IMR-90 (cell line): ENCODE measurements at regions not wholly inside any gene's neighbourhood (a gene's known extent, or its start where the extent isn't known, plus 50 kb on each side); places are given as distances from the start of the nearest gene placed in this dataset.

Experiments used
- ATAC-seq: fragments of 200-7000 bp; cut with Tn5 transposase; 2 replicates; pipeline ENCODE4 v1.9.1; 2020; ENCODE audit warnings: low read depth, mild to moderate bottlenecking, moderate library complexity
- BruUV-seq: library from RNA; stranded (reverse); fragments of 400-500 nt; replicated peaks from 2 replicates; lab custom pipeline; 2021; lab: Mats Ljungman, UMichigan
- CTCF ChIA-PET: fragments of 300-600 bp; formaldehyde crosslinking; extraction: SDS; loops from one replicate; lab custom pipeline; 2021; ENCODE audit warnings: antibody characterized with exemption; lab: Yijun Ruan, JAX
- POLR2A ChIA-PET: fragments of 300-600 bp; sonication (Branson Sonifier 250); formaldehyde crosslinking; loops from one replicate; lab custom pipeline; 2022; ENCODE audit warnings: antibody characterized with exemption; ENCODE audit not compliant: unreplicated experiment; lab: Charles Lee
- DNase-seq: peaks from one replicate; pipeline ENCODE4 v3.0.0; 2013
- H2AFZ ChIP-seq: replicated peaks from 2 replicates; pipeline ENCODE3; 2013; ENCODE audit warnings: low read length, mild to moderate bottlenecking; ENCODE audit not compliant: poor library complexity
- H2AK5ac ChIP-seq: 2 replicates; pipeline ENCODE4 v1.6.1; 2013; ENCODE audit warnings: low read depth, low read length, inconsistent platforms
- H2AK9ac ChIP-seq: replicated peaks from 2 replicates; pipeline ENCODE3; 2013; ENCODE audit warnings: mild to moderate bottlenecking, low read depth, low read length, moderate library complexity; ENCODE audit not compliant: poor library complexity
- H2BK120ac ChIP-seq: 2 replicates; pipeline ENCODE4 v1.6.1; 2013; ENCODE audit warnings: low read depth, low read length, inconsistent platforms
- H2BK15ac ChIP-seq: 3 replicates; pipeline ENCODE4 v1.6.1; 2013; ENCODE audit warnings: low read depth, low read length, inconsistent platforms
- H2BK20ac ChIP-seq: 2 replicates; pipeline ENCODE4 v1.6.1; 2013; ENCODE audit warnings: low read depth, mild to moderate bottlenecking, inconsistent platforms, low read length, moderate library complexity
- H2BK5ac ChIP-seq: 2 replicates; pipeline ENCODE4 v1.6.1; 2013; ENCODE audit warnings: mild to moderate bottlenecking, low read depth, low read length, inconsistent platforms; ENCODE audit not compliant: poor library complexity, severe bottlenecking
- H3K14ac ChIP-seq: replicated peaks from 2 replicates; pipeline ENCODE4 v1.6.1; 2013; ENCODE audit warnings: low read depth, low read length, inconsistent platforms
- H3K18ac ChIP-seq: 2 replicates; pipeline ENCODE4 v1.6.1; 2013; ENCODE audit warnings: low read depth, low read length, control low read depth
- H3K23ac ChIP-seq: 2 replicates; pipeline ENCODE4 v1.6.1; 2013; ENCODE audit warnings: low read depth, low read length, inconsistent platforms
- H3K27ac ChIP-seq: 2 replicates; pipeline ENCODE4 v1.5.1; 2013; ENCODE audit warnings: mild to moderate bottlenecking, control low read depth, low read length; ENCODE audit not compliant: insufficient read depth
- H3K27me3 ChIP-seq: 2 replicates; pipeline ENCODE4 v1.6.1; 2013; ENCODE audit warnings: low read length; ENCODE audit not compliant: control insufficient read depth, insufficient read depth
- H3K36me3 ChIP-seq: 2 replicates; pipeline ENCODE4 v1.6.1; 2013; ENCODE audit warnings: low read length, mixed read lengths; ENCODE audit not compliant: control insufficient read depth, insufficient read depth
- H3K4ac ChIP-seq: 2 replicates; pipeline ENCODE4 v1.6.1; 2013; ENCODE audit warnings: low read depth, low read length, inconsistent platforms
- H3K4me1 ChIP-seq: 2 replicates; pipeline ENCODE4 v1.6.1; 2013; ENCODE audit warnings: low read length, mixed read lengths; ENCODE audit not compliant: control insufficient read depth, insufficient read depth
- H3K4me2 ChIP-seq: 2 replicates; pipeline ENCODE4 v1.6.1; 2013; ENCODE audit warnings: low read depth, mild to moderate bottlenecking, control low read depth, low read length, moderate library complexity
- H3K4me3 ChIP-seq: 2 replicates; pipeline ENCODE4 v1.5.1; 2013; ENCODE audit warnings: low read depth, mild to moderate bottlenecking, control low read depth, low read length, moderate library complexity; ENCODE audit not compliant: insufficient read depth
- H3K56ac ChIP-seq: 2 replicates; pipeline ENCODE4 v1.6.1; 2013; ENCODE audit warnings: low read length, inconsistent platforms; ENCODE audit not compliant: insufficient read depth; ENCODE audit errors: extremely low read depth
- H3K79me1 ChIP-seq, 2 experiments: 2 replicates each; pipeline ENCODE4 v1.6.1; 2013; ENCODE audit warnings: low read length in 2 of 2, inconsistent platforms in 1 of 2, low read depth in 1 of 2
- H3K9ac ChIP-seq: 2 replicates; pipeline ENCODE4 v1.6.1; 2013; ENCODE audit warnings: low read depth, low read length, control low read depth
- H3K9me1 ChIP-seq: 2 replicates; pipeline ENCODE4 v1.6.1; 2013; ENCODE audit warnings: low read length, inconsistent platforms; ENCODE audit not compliant: insufficient read depth
- H3K9me3 ChIP-seq: 2 replicates; pipeline ENCODE4 v1.6.1; 2013; ENCODE audit warnings: low read length; ENCODE audit not compliant: control insufficient read depth, insufficient read depth
- H4K20me1 ChIP-seq: 2 replicates; pipeline ENCODE4 v1.6.1; 2013; ENCODE audit warnings: low read length, inconsistent platforms; ENCODE audit not compliant: insufficient read depth
- H4K5ac ChIP-seq: 2 replicates; pipeline ENCODE4 v1.6.1; 2013; ENCODE audit warnings: mild to moderate bottlenecking, low read depth, low read length, control low read depth
- H4K8ac ChIP-seq, 2 experiments: 2 replicates each; pipeline ENCODE4 v1.6.1; 2013; ENCODE audit warnings: low read depth in 2 of 2, low read length in 2 of 2, control low read depth in 1 of 2, inconsistent platforms in 1 of 2
- H4K91ac ChIP-seq: 2 replicates; pipeline ENCODE4 v1.6.1; 2013; ENCODE audit warnings: low read depth, low read length, inconsistent platforms; ENCODE audit not compliant: insufficient read depth
- BHLHE40 ChIP-seq: fragments of 150-350 bp; IDR thresholded peaks from 2 replicates; pipeline ENCODE4 v1.6.1; 2016; ENCODE audit warnings: mild to moderate bottlenecking, low read depth, low read length
- CEBPB ChIP-seq: IDR thresholded peaks from 2 replicates; pipeline ENCODE4 v1.6.1; 2012; ENCODE audit warnings: low read depth, low read length, improper control_type of control experiment
- CHD1 ChIP-seq: IDR thresholded peaks from 2 replicates; pipeline ENCODE4 v1.6.1; 2012; ENCODE audit warnings: low read depth, low read length, improper control_type of control experiment
- FOS ChIP-seq: fragments of 150-350 bp; IDR thresholded peaks from 2 replicates; pipeline ENCODE4 v1.6.1; 2016; ENCODE audit warnings: low read depth, low read length
- MAFK ChIP-seq: IDR thresholded peaks from 2 replicates; pipeline ENCODE4 v1.6.1; 2012; ENCODE audit warnings: low read depth, low read length, improper control_type of control experiment
- MAZ ChIP-seq: IDR thresholded peaks from 2 replicates; pipeline ENCODE4 v1.6.1; 2012; ENCODE audit warnings: low read depth, mild to moderate bottlenecking, low read length, improper control_type of control experiment, moderate library complexity, borderline replicate concordance
- NFE2L2 ChIP-seq: fragments of 150-350 bp; IDR thresholded peaks from 2 replicates; pipeline ENCODE4 v1.6.1; 2016; ENCODE audit warnings: low read depth, mild to moderate bottlenecking, low read length
- POLR2A ChIP-seq: IDR thresholded peaks from 2 replicates; pipeline ENCODE4 v1.6.1; 2012; ENCODE audit warnings: mild to moderate bottlenecking, low read depth, low read length
- RAD21 ChIP-seq: IDR thresholded peaks from 2 replicates; pipeline ENCODE4 v1.6.1; 2012; ENCODE audit warnings: low read length, improper control_type of control experiment
- RCOR1 ChIP-seq: IDR thresholded peaks from 2 replicates; pipeline ENCODE4 v1.6.1; 2012; ENCODE audit warnings: mild to moderate bottlenecking, low read length, improper control_type of control experiment; ENCODE audit not compliant: insufficient replicate concordance
- RFX5 ChIP-seq: IDR thresholded peaks from 2 replicates; pipeline ENCODE4 v1.8.0; 2012; ENCODE audit warnings: low read depth, mild to moderate bottlenecking, low read length, moderate library complexity
- SMC3 ChIP-seq: fragments of 150-350 bp; IDR thresholded peaks from 2 replicates; pipeline ENCODE4 v1.6.1; 2016; ENCODE audit warnings: low read depth, mild to moderate bottlenecking, antibody characterized with exemption, low read length, moderate library complexity
- WGBS, 2 experiments: methylation state at CpG; one replicate each; pipeline versions ENCODE4 v1.1.5 to v1.1.7; 2013; ENCODE audit warnings: missing lambda C conversion rate in 2 of 2; ENCODE audit not compliant: insufficient read length in 1 of 2; ENCODE audit errors: extremely low coverage in 2 of 2; 5-methylcytosine and 5-hydroxymethylcytosine counted together
- dilution Hi-C: fragments of 300-500 bp; cut with HindIII; formaldehyde crosslinking; loops from one replicate; pipeline ENCODE4 v1.14.3; 2018; ENCODE audit warnings: low sequenced_read_pairs; ENCODE audit not compliant: unreplicated experiment
- in situ Hi-C: fragments of 300-500 bp; cut with MboI; formaldehyde crosslinking; loops from 3 replicates; pipeline ENCODE4 v1.14.3; 2019; ENCODE audit warnings: low sequenced_read_pairs, inconsistent platforms, mixed read lengths
- intact Hi-C: fragments of 100-400 bp; cut with micrococcal nuclease; formaldehyde crosslinking; loops from 2 replicates; pipeline ENCODE4 v1.10.0; 2022
- TF ChIP-seq, protein P1 (sequence below): fragments of 150-350 bp; IDR thresholded peaks from 2 replicates; pipeline ENCODE4 v1.6.1; 2016; ENCODE audit warnings: low read depth, mild to moderate bottlenecking, low read length, moderate library complexity, borderline replicate concordance
- TF ChIP-seq, protein P2 (sequence below): fragments of 150-350 bp; IDR thresholded peaks from 2 replicates; pipeline ENCODE4 v1.6.1; 2017; ENCODE audit warnings: mild to moderate bottlenecking, antibody characterized with exemption, low read length, low read depth
- TF ChIP-seq, protein P3 (sequence below): conservative IDR thresholded peaks from 2 replicates; pipeline ENCODE4 v1.5.1; 2012; ENCODE audit warnings: mild to moderate bottlenecking, low read depth, low read length, improper control_type of control experiment

DNA sequence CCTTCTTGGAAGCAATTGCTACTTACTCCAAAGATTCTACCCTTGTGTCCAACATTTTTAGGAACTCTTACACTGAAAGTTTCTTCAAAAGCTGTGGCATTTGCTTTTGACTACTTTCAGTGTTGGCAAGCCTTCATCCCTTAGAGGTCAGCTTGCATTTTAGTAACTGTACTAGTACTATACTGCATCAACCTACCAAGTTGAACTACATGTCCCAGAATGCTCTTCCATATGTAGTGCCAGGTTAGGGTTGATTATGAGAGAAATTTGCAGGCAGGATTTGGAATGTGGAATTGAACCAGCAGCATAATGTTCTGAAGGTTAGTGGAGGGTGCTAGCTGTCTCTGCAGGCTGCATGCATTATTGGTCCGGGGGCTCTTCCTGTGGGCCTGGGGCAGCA lies 189.9 kb upstream of the FOXN2 start:
- ChIA-PET POLR2A (no interaction called here), CTCF (no interaction called here)
- WGBS, 2 experiments, result no CpG with 5 or more reads among the region's 1 CpG
- Histone ChIP-seq H4K8ac (no peak overlapping the region), H2AK5ac (no peak overlapping the region), H3K4me1 (peaks cover 2% of the 10 kb centered on the region; the same call in 1 of the 2 replicates), H3K9me3 (no peaks in the 10 kb centered on the region), H3K23ac (no peak overlapping the region), H2BK120ac (no peak overlapping the region), H3K4me3 (no peak overlapping the region), H4K91ac (no peak overlapping the region), H3K79me1 (no peaks in the 10 kb centered on the region), H3K27me3 (no peaks in the 10 kb centered on the region), H3K9ac (no peak overlapping the region), H3K14ac (no peak overlapping the region), H3K9me1 (no peaks in the 10 kb centered on the region; the same call in 1 of the 2 replicates), H2BK5ac (no peak overlapping the region), H3K18ac (no peak overlapping the region), H3K36me3 (no peaks in the 10 kb centered on the region), H2AFZ (no peak overlapping the region), H3K4ac (no peak overlapping the region), H3K27ac (no peak overlapping the region), H3K56ac (no peak overlapping the region), H2BK15ac (no peak overlapping the region), H2AK9ac (no peak overlapping the region), H4K20me1 (no peaks in the 10 kb centered on the region), H2BK20ac (no peak overlapping the region), H4K5ac (no peak overlapping the region), H3K4me2 (no peak overlapping the region)
- TF ChIP-seq FOS (no peak), MAFK (no peak), POLR2A (no peak), RFX5 (no peak), RCOR1 (no peak), NFE2L2 (no peak), MAZ (no peak), SMC3 (no peak), CEBPB (no peak), CHD1 (no peak), BHLHE40 (no peak), RAD21 (no peak)
- TF ChIP-seq, protein P1, sequence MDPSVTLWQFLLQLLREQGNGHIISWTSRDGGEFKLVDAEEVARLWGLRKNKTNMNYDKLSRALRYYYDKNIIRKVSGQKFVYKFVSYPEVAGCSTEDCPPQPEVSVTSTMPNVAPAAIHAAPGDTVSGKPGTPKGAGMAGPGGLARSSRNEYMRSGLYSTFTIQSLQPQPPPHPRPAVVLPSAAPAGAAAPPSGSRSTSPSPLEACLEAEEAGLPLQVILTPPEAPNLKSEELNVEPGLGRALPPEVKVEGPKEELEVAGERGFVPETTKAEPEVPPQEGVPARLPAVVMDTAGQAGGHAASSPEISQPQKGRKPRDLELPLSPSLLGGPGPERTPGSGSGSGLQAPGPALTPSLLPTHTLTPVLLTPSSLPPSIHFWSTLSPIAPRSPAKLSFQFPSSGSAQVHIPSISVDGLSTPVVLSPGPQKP, result no peak
- TF ChIP-seq, protein P2, sequence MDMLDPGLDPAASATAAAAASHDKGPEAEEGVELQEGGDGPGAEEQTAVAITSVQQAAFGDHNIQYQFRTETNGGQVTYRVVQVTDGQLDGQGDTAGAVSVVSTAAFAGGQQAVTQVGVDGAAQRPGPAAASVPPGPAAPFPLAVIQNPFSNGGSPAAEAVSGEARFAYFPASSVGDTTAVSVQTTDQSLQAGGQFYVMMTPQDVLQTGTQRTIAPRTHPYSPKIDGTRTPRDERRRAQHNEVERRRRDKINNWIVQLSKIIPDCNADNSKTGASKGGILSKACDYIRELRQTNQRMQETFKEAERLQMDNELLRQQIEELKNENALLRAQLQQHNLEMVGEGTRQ, result no peak
- TF ChIP-seq, protein P3, sequence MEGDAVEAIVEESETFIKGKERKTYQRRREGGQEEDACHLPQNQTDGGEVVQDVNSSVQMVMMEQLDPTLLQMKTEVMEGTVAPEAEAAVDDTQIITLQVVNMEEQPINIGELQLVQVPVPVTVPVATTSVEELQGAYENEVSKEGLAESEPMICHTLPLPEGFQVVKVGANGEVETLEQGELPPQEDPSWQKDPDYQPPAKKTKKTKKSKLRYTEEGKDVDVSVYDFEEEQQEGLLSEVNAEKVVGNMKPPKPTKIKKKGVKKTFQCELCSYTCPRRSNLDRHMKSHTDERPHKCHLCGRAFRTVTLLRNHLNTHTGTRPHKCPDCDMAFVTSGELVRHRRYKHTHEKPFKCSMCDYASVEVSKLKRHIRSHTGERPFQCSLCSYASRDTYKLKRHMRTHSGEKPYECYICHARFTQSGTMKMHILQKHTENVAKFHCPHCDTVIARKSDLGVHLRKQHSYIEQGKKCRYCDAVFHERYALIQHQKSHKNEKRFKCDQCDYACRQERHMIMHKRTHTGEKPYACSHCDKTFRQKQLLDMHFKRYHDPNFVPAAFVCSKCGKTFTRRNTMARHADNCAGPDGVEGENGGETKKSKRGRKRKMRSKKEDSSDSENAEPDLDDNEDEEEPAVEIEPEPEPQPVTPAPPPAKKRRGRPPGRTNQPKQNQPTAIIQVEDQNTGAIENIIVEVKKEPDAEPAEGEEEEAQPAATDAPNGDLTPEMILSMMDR, result no peak
- DNase-seq, result no peak
- intact Hi-C loops, result no loop called here
- no TSS peak for BruUV-seq
- ATAC-seq, result peak; percentile 51; the same call in 1 of the 2 replicates
- in situ Hi-C loops, result no loop called here
- dilution Hi-C loops, result no loop called here
